Embryonic facial prominence (tissue), 1 donor: ENCODE measurements at regions not wholly inside any gene's neighbourhood (a gene's known extent, or its start where the extent isn't known, plus 50 kb on each side); places are given as distances from the start of the nearest gene placed in this dataset.

Experiments
- DNase-seq: peaks from one replicate; pipeline ENCODE4 v3.0.0-alpha.2; 2016; ENCODE audit errors: extremely low spot score

DNA sequence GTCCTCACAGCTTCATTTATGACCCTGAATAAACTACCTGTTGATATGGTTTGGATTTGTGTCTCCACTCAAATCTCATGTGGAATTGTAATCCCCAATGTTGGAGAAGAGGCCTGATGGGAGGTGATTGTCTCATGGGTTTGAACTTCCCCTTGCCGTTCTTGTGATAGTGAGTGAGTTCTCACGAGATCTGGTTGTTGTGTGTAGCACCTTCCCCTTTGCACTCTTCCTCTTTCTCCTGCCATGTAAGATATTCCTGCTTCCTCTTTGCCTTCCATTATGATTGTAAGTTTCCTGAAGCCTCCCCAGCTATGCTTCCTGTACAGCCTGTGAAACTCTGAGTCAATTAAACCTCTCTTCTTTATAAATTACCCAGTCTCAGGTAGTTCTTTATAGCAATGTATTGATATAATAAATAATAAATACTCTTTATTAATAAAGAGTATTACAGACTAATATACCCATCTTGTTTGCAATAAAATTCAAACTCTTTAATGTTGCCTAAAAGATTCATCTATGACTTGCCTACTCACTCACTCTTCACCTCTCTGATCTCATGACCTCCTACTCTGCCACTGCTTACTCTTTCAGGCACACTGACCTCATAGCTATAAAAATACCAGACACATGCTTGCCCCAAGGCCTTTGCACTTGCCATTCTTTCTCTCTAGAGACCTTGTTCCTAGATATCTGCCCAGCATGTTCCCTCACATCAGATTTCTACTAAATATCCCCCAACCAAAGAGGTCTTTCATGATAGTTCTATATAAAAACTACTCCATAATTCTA is 256.4 kb upstream of the MARCKS start:
- DNase-seq, result no peak

DNA sequence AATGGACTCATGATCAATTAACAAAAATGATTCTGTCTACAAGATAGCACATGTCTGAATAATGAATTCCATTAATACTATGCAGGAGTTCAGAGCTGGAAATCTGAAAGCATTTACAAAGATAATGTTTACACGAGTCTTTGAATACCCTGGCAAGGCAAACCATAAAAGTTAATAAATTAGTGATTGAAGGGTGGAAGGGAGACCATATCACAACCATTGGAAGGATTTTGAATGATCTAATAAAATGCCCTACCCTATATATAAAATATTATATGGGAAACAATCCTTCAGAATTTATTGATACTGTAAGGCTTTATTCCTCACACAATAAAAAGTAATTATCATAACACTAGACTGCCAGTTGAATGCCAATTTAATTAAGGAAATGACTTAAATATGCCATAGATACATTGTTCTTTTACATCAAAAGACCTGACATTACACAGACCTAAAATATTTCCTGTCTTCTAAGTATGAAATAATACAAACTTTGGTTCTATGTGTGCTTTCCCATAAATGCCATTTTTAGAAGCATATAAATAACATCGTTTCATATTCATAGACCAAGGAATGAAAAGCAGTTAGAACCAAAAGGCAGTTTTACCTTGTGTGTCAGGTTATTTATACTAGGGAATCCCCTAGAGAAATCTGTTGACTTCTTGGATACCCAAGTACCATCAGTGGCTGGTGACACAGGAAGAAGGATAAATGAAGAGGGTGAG is 249.2 kb upstream of the MARCKS start:
- no peak for DNase-seq

DNA sequence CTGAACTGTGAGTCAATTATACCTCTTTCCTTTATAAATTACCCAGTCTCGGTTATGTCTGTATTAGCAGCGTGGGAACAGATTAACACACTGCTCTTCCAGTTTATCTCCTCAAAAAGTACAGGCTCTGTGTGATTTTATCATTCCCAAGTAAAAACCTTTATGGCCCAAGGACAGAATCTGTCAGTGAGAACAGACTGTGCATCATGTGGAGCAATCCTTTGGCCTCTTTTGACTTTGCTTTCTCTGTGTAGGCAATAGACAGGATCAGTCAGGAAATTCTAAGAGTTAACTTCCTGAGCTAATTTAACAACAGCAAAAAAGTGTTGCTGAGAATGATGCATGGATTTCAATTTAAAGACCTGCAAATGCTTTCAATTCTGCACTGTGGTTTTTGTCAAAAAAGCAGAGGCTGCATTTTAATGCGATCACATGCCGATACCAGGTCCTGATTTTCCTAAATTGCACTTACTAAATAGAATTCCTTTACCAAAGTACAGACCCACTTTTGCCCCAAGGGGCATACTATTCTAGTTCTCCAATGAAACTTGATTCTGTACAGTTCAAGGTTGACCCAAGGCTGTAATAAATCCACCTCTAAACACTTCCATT is 246.7 kb upstream of the MARCKS start:
- DNase-seq, result no peak

DNA sequence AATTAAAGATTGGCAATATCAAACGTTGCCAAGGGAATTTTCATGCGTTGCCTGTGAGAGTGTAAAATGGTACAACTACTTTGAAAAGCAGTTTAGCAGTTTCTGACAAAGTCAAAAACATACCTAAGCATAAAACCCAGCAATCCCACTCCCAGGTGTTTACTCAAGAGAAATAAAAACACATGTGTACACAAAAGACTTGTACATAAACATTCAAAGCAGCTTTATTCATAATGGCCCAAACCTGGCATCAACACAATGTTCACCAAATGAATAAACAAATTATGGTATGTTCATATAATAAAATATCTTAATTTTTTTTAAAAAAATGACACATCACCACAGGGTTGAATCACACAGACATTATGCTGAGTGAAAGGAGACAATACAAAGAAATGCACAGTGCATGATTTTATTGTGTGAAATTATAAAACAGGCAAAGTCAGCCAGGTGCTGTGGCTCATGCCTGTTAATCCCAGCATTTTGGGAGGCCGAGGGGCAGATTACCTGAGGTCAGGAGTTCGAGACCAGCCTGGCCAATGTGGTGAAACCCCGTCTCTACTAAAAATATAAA is 240.4 kb upstream of the MARCKS start:
- no peak for DNase-seq

DNA sequence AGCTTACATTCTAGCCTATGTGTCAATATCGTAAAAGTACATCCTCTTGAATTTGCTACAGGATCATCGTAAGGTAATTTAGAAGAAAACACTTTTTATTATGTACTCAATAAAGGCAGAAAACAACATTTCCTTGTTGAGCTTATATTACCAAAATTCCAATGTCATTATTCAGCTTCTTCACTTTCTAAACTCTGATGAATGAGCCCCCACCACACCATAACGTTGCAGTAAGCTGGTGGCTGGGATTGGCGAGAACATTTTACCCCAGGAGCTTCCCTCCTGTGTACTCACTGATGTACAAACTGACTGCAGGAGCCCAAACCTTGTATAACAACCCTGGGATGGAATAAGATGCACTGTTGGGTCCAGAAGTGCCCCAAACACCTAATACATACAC is 238.1 kb upstream of the MARCKS start:
- no peak for DNase-seq

GRCh38 chr6:113620386-113620785 is 236.8 kb upstream of the MARCKS start:
- DNase-seq, result no peak

- no peak for DNase-seq
Measured at GRCh38 chr6:113622254-113622653, 234.9 kb upstream of the MARCKS start.

GRCh38 chr6:113623129-113623528 is 234.0 kb upstream of the MARCKS start:
- DNase-seq, result no peak

DNA sequence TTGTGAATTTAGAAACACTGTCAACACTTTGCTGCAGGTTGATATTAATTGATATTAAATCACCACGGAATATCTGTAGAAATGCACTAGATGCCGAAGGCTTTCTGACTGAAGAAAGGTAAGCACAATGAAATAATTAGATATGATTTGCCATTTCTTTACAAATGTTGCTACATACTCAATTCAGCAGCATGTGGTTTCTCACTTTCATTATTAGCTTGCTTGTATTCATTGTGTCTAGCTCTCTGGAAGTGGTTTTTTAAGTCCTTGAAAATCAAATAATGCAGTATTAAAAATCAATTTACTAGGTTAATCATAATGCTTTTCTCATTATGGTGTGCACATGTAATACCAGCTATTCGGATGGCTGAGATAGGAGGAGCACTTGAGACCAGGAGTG is 231.3 kb upstream of the MARCKS start:
- no peak for DNase-seq

DNA sequence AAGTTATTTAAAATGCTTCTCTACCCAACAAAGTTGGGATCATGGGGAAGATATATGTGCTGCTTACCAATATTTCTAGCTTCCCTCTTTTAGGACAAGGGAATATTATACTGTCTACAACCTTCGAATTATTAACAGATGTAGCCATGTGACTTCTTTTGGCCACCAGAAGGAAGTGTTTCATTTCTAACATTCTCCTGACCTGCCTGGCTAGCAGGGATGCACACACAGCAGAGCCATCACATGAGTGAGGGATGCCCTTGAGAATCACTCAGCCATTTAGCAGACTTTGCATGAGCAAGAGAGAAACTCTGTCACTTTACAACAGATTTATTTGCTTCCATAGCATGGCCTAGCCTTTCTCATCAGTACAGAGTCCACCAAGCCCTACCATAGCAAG is 230.7 kb upstream of the MARCKS start:
- DNase-seq, result no peak

DNA sequence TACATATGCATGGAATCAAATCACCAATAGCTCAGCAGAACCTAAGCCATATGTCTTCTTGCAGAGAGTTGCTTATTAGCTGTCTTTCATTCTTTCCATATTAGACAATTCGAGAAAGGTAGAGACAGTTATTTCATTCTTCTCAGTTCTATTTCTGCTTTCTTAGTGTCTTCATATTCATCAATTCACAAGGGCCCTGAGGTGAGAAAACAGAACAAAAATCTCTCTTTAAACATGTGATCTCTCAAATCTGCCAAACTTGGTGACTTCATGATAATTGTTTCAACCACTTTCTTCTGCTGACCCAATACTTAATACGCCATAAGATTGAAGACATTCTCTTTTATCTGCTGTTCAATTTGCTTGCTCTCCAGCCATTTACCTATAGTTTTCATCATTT is 229.7 kb upstream of the MARCKS start:
- DNase-seq, result no peak

- DNase-seq, result no peak
Measured at GRCh38 chr6:113629256-113629655, 227.9 kb upstream of the MARCKS start.

- no peak for DNase-seq
Measured at GRCh38 chr6:113629975-113630737, 227.0 kb upstream of the MARCKS start.

- no peak for DNase-seq
Measured at GRCh38 chr6:113630738-113631535, 226.2 kb upstream of the MARCKS start.

DNA sequence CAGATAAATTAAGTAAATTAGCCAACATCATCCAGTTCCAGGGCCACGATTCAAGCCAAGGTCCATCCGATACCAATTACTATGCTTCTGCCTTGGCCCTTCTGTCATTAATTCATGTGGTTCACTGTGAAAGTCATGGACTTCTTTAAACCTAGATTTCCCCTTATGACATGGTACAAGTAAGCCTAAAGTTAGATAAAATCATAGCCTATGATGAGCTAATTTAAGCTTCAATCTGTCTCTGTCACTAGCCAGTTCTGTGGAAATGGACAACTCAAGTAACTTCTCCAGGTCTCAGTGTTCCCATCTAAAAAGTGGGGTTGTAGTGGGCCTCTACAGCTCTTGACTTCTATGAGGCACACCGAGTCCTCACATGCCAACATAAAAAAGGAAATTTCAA is 225.5 kb upstream of the MARCKS start:
- no peak for DNase-seq

DNA sequence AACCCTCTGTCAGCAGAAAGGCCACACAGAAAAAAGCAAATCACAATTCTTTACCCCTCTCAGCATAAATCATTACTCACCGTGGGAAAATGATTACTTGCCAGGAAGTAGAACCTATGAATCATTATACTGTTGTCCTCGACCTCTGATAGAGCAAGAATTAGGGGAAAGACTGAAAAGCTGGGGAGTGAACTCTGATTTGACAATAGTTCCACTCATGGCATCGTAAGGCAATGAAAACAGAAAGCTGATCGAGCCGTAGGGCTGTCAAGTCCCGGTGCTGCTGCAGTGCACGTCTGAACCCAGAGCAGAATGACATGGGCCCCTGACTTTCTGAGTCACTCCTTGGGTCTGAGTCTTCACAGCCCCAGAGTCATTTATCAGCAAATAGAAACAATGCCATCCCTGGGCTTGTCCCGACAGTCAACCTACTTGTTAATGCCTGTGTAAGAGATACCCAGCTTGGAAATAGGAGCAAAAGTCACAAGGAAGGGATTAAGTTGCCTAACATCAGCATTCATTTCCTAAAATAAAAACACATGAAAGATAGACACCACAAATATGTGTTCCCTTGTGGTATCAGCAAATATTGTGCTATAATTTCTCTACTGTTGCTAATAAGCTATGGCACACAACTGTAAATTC is 224.8 kb upstream of the MARCKS start:
- DNase-seq, result no peak

- no peak for DNase-seq
Measured at GRCh38 chr6:113633638-113634037, 223.5 kb upstream of the MARCKS start.

GRCh38 chr6:113634352-113635163 is 222.6 kb upstream of the MARCKS start:
- no peak for DNase-seq

DNA sequence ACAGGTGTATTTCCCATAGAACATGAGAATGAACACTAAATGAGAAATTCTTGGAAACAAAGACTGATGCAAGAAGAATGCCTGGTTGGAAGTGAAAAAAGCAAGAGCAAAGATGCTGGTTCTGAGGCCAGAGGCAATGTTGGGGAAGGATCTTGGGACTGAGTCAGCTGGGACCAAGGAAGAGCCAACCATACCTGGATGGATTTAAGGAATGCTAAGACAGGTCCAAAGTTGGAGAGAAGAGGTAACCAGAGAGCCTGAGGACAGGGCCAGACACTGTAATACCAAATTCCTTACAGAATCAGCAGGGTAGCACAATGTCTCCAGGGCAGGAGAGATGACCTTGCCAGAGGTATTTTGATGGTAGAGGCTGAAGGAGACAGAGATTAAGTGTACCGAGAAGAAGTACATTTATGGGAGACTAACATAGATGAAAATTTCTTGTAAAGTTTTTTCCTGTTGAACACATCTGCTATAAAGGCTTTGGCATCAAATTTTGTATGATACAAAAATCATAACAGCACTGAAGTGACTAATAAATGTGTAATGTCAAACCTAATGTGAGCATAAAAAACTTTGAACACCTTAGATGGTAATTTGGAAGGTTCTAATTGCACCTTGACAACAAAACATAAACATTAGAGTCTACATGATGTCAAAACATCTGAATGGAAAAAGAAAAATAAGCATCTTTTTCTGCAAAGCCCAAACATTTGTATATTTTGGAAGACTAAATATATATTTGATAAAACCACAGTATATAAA is 221.7 kb upstream of the MARCKS start:
- DNase-seq, result no peak
